GM18505 (cell line): ENCODE measurements at regions not wholly inside any gene's neighbourhood (a gene's known extent, or its start where the extent isn't known, plus 50 kb on each side); places are given as distances from the start of the nearest gene placed in this dataset.

Experiments used
- ATAC-seq: cut with Tn5 transposase; IDR thresholded peaks from one replicate; pipeline ENCODE4 v1.9.1; 2021; ENCODE audit not compliant: unreplicated experiment
- POLR2A ChIP-seq: IDR thresholded peaks from 4 replicates; pipeline ENCODE4 v1.6.1; 2011; ENCODE audit warnings: borderline replicate concordance; ENCODE audit not compliant: insufficient read depth, insufficient read length; ENCODE audit errors: extremely low read depth

GRCh38 chr10:128211953-128212727, 85.9 kb upstream of the MKI67 start:
- ATAC-seq = peak; percentile 99
- no peak for TF ChIP-seq POLR2A

GRCh38 chr10:128213156-128213555, 86.9 kb upstream of the MKI67 start:
- ATAC-seq = no peak

GRCh38 chr10:128215733-128216132, 89.5 kb upstream of the MKI67 start:
- no peak for ATAC-seq
- no peak for TF ChIP-seq POLR2A

More at GRCh38 chr10:128213156-128213555, 86.9 kb upstream of the MKI67 start:
- TF ChIP-seq POLR2A = no peak

- no peak for ATAC-seq
Observed at GRCh38 chr10:128217136-128217535, 90.9 kb upstream of the MKI67 start.

GRCh38 chr10:128218161-128218560, 91.9 kb upstream of the MKI67 start:
- ATAC-seq = no peak
- TF ChIP-seq POLR2A = no peak

More at GRCh38 chr10:128217136-128217535, 90.9 kb upstream of the MKI67 start:
- TF ChIP-seq POLR2A = no peak

GRCh38 chr10:128219295-128219694, 93.1 kb upstream of the MKI67 start:
- ATAC-seq = no peak
- TF ChIP-seq POLR2A = no peak

- no peak for TF ChIP-seq POLR2A
- no peak for ATAC-seq
Observed at GRCh38 chr10:128220021-128220420, 93.8 kb upstream of the MKI67 start.

- ATAC-seq = no peak
Observed at GRCh38 chr10:128221117-128221516, 94.9 kb upstream of the MKI67 start.

GRCh38 chr10:128221807-128222206, 95.6 kb upstream of the MKI67 start:
- TF ChIP-seq POLR2A = no peak
- ATAC-seq = no peak

More at GRCh38 chr10:128221117-128221516, 94.9 kb upstream of the MKI67 start:
- no peak for TF ChIP-seq POLR2A

DNA sequence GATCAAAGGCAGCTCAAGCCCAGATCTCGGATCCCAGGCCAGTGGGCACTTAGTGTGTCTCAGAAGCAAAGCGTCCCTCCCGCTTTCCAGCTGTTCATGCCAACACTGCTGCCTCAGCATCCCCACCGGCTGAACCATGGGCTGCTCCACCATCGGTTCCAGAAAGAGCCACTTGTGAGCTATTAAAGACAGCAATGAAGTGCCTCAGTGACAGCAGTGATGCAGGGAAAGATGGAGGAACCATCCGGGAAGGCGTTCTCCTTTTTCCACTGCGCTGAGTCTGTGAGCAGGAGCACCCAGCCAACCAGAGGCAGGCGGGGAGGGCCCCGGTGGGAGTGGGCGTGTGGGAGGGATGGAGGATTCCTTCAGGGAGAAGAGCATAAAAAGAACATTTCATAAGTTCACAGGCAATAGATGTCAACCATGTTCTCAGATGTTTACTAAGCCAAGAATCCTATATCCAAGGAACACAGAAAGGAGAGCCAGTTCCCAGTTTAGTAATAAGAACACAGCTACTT, 96.2 kb upstream of the MKI67 start:
- TF ChIP-seq POLR2A = no peak
- ATAC-seq = no peak

- no peak for ATAC-seq
- no peak for TF ChIP-seq POLR2A
Observed at GRCh38 chr10:128230401-128230800, 104.2 kb upstream of the MKI67 start.

DNA sequence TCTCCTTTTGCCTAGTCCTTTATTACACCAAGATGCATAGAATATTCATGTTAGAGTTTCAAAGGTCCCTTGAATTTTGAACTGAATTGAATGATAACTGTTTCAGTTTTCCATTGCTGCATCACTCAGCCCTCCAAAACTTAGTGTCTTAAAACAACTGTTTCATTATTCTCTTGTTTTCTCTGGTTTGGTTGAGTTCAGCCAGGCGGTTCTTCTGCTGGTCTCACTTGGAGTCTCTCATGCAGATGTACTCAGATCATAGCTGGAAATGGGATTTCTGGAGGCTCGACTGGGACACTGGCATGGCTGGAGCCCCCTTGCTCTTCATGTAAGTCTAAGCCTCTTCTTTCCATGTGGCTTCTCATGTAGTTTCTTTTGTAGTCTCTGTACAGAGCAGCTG, 107.2 kb upstream of the MKI67 start:
- no peak for ATAC-seq
- TF ChIP-seq POLR2A = no peak

DNA sequence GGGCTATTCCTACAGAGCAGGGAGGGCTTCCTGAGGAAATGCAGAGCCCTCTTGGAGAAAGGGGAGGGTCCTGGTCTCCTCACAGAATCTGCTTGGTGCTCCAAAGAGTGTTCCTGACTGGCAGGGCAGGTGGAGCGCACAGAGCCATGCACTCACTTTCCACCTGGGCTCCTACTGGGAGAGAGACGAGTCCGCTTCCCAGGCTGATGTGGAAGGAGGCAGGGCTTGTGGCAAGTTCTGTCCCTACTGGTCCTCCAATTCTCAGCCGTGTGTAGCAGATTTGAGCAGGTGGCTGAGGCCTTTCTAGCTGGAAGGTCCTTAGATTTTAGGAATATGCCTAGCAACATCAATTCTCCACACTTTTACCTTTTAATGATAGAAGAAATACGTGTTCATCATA, 111.5 kb upstream of the MKI67 start:
- TF ChIP-seq POLR2A = no peak
- no peak for ATAC-seq

DNA sequence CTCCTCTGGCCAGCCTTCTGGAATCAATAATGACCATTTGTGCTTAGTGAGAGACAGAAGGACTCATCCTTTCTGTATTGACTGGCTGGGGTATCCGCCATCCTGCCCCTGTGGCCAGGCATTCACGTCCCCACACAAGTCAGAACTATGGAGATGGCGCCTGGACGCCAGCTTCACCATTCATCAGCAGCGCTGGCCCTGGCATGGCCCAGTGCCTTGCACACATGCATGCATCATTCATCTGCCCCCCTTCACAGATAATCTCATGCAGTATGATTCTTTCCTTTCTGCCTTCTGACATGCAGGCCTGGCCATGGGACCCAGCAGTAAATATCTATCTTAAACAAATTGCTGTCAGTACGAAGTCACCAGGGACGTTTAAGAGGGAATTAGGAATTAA, 114.8 kb upstream of the MKI67 start:
- no peak for TF ChIP-seq POLR2A
- ATAC-seq = no peak
